ENCODE measurements at regions not wholly inside any gene's neighbourhood (a gene's known extent, or its start where the extent isn't known, plus 50 kb on each side); places are given as distances from the start of the nearest gene placed in this dataset.

DNA sequence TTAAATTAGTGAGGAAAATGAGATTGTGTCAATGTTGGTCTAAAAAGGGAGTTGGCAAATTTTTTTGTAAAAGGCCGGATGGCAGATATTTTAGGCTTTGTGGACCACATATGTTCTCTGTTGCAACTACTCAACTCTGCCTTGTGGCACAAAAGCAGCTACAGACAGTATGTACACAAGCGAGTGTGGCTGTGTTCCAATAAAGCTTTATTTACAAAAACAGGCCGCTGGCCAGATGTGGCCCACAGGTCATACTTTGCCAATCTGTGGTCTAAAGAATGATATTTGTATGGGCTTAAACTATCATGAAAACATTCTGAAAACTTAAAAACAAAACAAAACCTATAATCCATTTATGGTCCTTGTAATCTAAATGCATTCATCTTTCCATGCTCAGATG, 228.3 kb downstream of the CLIC5 start:
- TF ChIP-seq, protein P1, sequence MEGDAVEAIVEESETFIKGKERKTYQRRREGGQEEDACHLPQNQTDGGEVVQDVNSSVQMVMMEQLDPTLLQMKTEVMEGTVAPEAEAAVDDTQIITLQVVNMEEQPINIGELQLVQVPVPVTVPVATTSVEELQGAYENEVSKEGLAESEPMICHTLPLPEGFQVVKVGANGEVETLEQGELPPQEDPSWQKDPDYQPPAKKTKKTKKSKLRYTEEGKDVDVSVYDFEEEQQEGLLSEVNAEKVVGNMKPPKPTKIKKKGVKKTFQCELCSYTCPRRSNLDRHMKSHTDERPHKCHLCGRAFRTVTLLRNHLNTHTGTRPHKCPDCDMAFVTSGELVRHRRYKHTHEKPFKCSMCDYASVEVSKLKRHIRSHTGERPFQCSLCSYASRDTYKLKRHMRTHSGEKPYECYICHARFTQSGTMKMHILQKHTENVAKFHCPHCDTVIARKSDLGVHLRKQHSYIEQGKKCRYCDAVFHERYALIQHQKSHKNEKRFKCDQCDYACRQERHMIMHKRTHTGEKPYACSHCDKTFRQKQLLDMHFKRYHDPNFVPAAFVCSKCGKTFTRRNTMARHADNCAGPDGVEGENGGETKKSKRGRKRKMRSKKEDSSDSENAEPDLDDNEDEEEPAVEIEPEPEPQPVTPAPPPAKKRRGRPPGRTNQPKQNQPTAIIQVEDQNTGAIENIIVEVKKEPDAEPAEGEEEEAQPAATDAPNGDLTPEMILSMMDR (IDR thresholded peaks at IDR 0.05): no peak
- TF ChIP-seq POLR2A (IDR thresholded peaks at IDR 0.05) (no peak), POLR2AphosphoS5 (IDR thresholded peaks at IDR 0.05) (no peak)
